Ovary (tissue), 7 donors: ENCODE measurements at regions not wholly inside any gene's neighbourhood (a gene's known extent, or its start where the extent isn't known, plus 50 kb on each side); places are given as distances from the start of the nearest gene placed in this dataset.

Source experiments
- DNase-seq, 5 donors: peaks; one replicate each; pipeline ENCODE4 v3.0.0-alpha.2; 2019 to 2020
- H3K27ac ChIP-seq, 2 donors: fragments of 200-600 bp; one replicate each; pipeline versions ENCODE4 v1.5.1 to v1.8.0; 2019 to 2022
- H3K27me3 ChIP-seq: fragments of 200-600 bp; one replicate; pipeline ENCODE4 v1.8.0; 2022
- H3K36me3 ChIP-seq: fragments of 200-600 bp; sonication (generic); one replicate; pipeline ENCODE4 v1.5.1; 2019
- H3K4me1 ChIP-seq: one replicate; pipeline ENCODE4 v1.8.1; 2013; ENCODE audit warnings: mild to moderate bottlenecking, moderate library complexity; ENCODE audit not compliant: insufficient read depth
- H3K4me3 ChIP-seq: fragments of 200-600 bp; sonication (generic); one replicate; pipeline ENCODE4 v1.5.1; 2017
- H3K9me3 ChIP-seq, 2 donors: fragments of 200-600 bp in 1 of 2; sonication (generic) in 1 of 2; one replicate each; pipeline versions ENCODE4 v1.5.1 to v1.8.1; 2013 to 2019; ENCODE audit warnings: mild to moderate bottlenecking in 1 of 2, moderate library complexity in 1 of 2
- CTCF ChIP-seq, 3 donors: fragments of 450-650 bp in 2 of 3; fragments of 200-600 bp in 1 of 3; IDR thresholded peaks; one replicate each; pipeline versions ENCODE4 v1.5.1 to v1.8.0; 2016 to 2022; ENCODE audit warnings: antibody characterized with exemption in 3 of 3, mild to moderate bottlenecking in 1 of 3
- EP300 ChIP-seq: sonication (generic); formaldehyde crosslinking; IDR thresholded peaks from one replicate; pipeline ENCODE4 v1.6.1; 2017; ENCODE audit warnings: antibody characterized with exemption
- POLR2A ChIP-seq: fragments of 450-650 bp; IDR thresholded peaks from one replicate; pipeline ENCODE4 v1.6.1; 2017; ENCODE audit warnings: antibody characterized with exemption, mild to moderate bottlenecking, moderate library complexity
- WGBS, 3 donors: extraction: QIAGEN DNeasy Blood & Tissue Kit in 1 of 3; methylation state at CpG; one replicate each; pipeline versions ENCODE4 v1.1.5 to v1.1.7; 2013 to 2017; 5-methylcytosine and 5-hydroxymethylcytosine counted together
- intact Hi-C, 4 donors: fragments of 100-400 bp; cut with DNase I; formaldehyde crosslinking; loops; one replicate each; pipeline versions ENCODE4 v1.11.0 to v1.15.1; 2022 to 2023
- donor health status: DM: no; HTN: no; CAD: no; lungs with moderate emphysema.
- donor health status: DM: no; HTN: no; CAD: no.
- donor health status: Bipolar disorder and iron deficiency.
- donor health status: DM: no; HTN: no; CAD: no.
- donor health status: DM: yes; HTN: yes; CAD: no.

- no peaks in the 10 kb centered on the region for H3K36me3 ChIP-seq
- no peak overlapping the region for H3K27ac ChIP-seq
- TF ChIP-seq CTCF (IDR thresholded peaks at IDR 0.05): no peak
- no peak for TF ChIP-seq POLR2A
- no peak for TF ChIP-seq EP300
- 92 to 93% (median 92%) methylated on average over 3 of the region's 3 CpGs for WGBS, 3 donors
- intact Hi-C loops: no loop called here
- H3K4me1 ChIP-seq: no peaks in the 10 kb centered on the region
- no peaks in the 10 kb centered on the region for H3K27me3 ChIP-seq
- H3K4me3 ChIP-seq: no peak overlapping the region
- no peak for DNase-seq
- no peaks in the 10 kb centered on the region for H3K9me3 ChIP-seq
Measured at GRCh38 chr5:145467446-145467845, 367.7 kb downstream of the PRELID2 start.

- no peaks in the 10 kb centered on the region for H3K4me1 ChIP-seq
- no peak overlapping the region for H3K27ac ChIP-seq
- no peak overlapping the region for H3K4me3 ChIP-seq
- no peak for TF ChIP-seq POLR2A
- no peak for TF ChIP-seq CTCF (IDR thresholded peaks at IDR 0.05)
- TF ChIP-seq EP300: no peak
- intact Hi-C loops: no loop called here
- H3K9me3 ChIP-seq: no peaks in the 10 kb centered on the region
- no peaks in the 10 kb centered on the region for H3K27me3 ChIP-seq
- WGBS, 3 donors: 93 to 98% (median 96%) methylated on average over 1 of the region's 1 CpG
- no peaks in the 10 kb centered on the region for H3K36me3 ChIP-seq
- DNase-seq: no peak
Measured at GRCh38 chr5:145466533-145466932, 368.6 kb downstream of the PRELID2 start.

- H3K27me3 ChIP-seq: no peaks in the 10 kb centered on the region
- H3K9me3 ChIP-seq: no peaks in the 10 kb centered on the region
- H3K36me3 ChIP-seq: no peaks in the 10 kb centered on the region
- intact Hi-C loops: no loop called here
- DNase-seq: no peak
- no peaks in the 10 kb centered on the region for H3K4me1 ChIP-seq
- TF ChIP-seq POLR2A: no peak
- no peak for TF ChIP-seq CTCF (IDR thresholded peaks at IDR 0.05)
- no peak for TF ChIP-seq EP300
- H3K4me3 ChIP-seq: no peak overlapping the region
- no peak overlapping the region for H3K27ac ChIP-seq
- 81 to 84% (median 82%) methylated on average over 6 of the region's 6 CpGs for WGBS, 3 donors
Measured at GRCh38 chr5:145465474-145466263, 369.5 kb downstream of the PRELID2 start.

GRCh38 chr5:145464171-145464570 is 371.0 kb downstream of the PRELID2 start:
- no peaks in the 10 kb centered on the region for H3K4me1 ChIP-seq
- TF ChIP-seq POLR2A (no peak), CTCF (IDR thresholded peaks at IDR 0.05) (no peak), EP300 (no peak)
- H3K27ac ChIP-seq: no peak overlapping the region
- no peak overlapping the region for H3K4me3 ChIP-seq
- no peaks in the 10 kb centered on the region for H3K27me3 ChIP-seq
- 82 to 92% (median 90%) methylated on average over 1 of the region's 1 CpG for WGBS, 3 donors
- H3K36me3 ChIP-seq: no peaks in the 10 kb centered on the region
- intact Hi-C loops: no loop called here
- DNase-seq: no peak
- H3K9me3 ChIP-seq: no peaks in the 10 kb centered on the region
